ENCODE measurements at regions not wholly inside any gene's neighbourhood (a gene's known extent, or its start where the extent isn't known, plus 50 kb on each side); places are given as distances from the start of the nearest gene placed in this dataset.
"Not testable (repeated sequence)": the region's sequence is repeated elsewhere in the genome, so short reads cannot be mapped to it uniquely, and the experiment has no call there.

DNA sequence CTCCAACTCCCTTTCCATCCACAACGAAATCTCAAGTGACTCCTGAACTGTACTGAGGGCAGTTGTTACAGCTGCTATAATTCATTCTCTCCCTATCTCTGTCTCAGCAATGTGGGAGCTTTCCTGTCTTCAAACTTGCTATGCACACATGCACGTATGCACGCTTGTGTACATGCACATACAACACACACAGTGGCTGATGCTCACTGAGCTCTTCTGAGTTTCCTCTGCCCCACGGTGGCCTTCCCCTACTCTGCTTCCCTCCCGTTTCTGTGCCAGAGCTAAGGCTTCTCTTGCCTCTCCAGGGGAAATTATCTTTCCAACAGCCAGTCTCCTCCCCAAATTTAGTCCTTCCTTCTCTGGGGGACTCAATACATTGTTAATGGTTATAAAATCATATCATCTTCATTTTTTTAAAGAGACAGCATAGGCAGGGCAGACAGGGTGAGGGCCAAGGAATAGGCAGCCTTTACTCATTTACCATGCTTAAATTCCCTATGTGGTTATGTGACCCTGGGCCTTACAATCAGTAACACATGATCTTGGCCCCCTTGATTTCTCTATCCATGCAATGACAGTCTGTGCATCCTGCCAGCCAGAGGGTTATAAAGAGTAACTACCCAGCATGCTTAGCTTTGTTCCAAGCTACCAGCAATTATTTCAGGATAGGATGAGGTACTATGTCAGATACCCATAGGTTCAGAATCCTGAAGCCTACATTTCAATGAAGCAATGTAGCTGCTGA is 111.9 kb upstream of the HMGA2 start:
- Mint-ChIP-seq H3K4me1 (no peaks in the 10 kb centered on the region), H3K36me3 (no peaks in the 10 kb centered on the region), H3K9me3 (peaks cover 1% of the 10 kb centered on the region), H3K27me3 (peaks cover 9% of the 10 kb centered on the region), H3K27ac (no peak overlapping the region), H3K4me3 (no peak overlapping the region)
- DNase-seq: no peak

- H3K27ac Mint-ChIP-seq: no peak overlapping the region
- H3K4me3 Mint-ChIP-seq: no peak overlapping the region
- DNase-seq: no peak
- no peaks in the 10 kb centered on the region for H3K4me1 Mint-ChIP-seq
- no peaks in the 10 kb centered on the region for H3K36me3 Mint-ChIP-seq
- no peaks in the 10 kb centered on the region for H3K9me3 Mint-ChIP-seq
- peaks cover 17% of the 10 kb centered on the region for H3K27me3 Mint-ChIP-seq
Observed at GRCh38 chr12:65715961-65716360, 108.3 kb upstream of the HMGA2 start.

DNA sequence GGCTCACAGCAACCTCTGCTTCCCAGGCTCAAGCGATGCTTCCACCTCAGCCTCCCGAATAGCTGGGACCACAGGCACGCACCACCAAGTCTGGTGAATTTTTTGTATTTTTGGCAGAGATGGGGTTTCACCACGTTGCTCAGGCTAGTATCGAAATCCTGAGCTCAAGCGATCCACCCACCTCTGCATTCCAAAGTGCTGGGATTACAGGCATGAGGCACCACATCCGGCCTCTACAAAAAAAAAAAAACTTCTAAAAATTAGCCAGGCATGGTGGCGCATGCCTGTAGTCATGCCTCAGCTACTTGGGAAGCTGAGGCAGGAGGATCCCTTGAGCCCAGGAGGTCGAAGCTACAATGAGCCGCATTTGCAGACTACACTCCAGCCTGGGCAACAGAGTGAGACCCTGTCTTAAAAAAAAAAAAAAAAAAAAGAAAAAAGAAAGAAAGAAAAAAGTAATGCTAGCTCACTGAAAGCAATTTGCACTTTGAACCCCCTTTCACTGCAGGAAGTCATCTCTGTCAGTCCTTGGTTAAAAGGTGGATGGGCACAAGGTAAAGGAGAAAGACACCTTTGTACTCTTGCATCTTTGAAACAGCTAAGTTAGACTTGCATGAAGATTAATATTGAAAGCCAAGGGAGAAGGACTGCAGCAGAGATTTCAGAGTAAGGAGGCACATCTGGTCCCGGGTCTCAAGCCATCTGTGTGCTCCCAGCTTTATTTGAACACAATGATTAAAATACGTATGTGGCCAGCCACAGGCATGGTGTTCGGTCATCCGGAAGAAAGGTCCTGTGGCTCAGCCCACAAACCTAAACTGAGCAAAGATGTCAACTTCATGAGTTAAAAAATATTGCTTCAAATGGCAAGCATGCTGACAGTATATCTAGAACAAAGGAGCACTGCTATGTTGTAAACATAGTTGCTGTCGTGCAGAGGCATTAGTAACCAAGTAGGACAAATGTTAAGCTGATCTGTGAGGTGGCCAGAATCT is 103.8 kb upstream of the HMGA2 start:
- DNase-seq: no peak
- Mint-ChIP-seq H3K36me3 (no peaks in the 10 kb centered on the region), H3K27ac (no peak overlapping the region), H3K4me3 (no peak overlapping the region), H3K4me1 (no peaks in the 10 kb centered on the region), H3K9me3 (no peaks in the 10 kb centered on the region), H3K27me3 (peaks cover 42% of the 10 kb centered on the region)

GRCh38 chr12:65721541-65722190 is 102.6 kb upstream of the HMGA2 start:
- no peaks in the 10 kb centered on the region for H3K4me1 Mint-ChIP-seq
- H3K27me3 Mint-ChIP-seq: peaks cover 49% of the 10 kb centered on the region
- H3K4me3 Mint-ChIP-seq: no peak overlapping the region
- H3K9me3 Mint-ChIP-seq: no peaks in the 10 kb centered on the region
- no peaks in the 10 kb centered on the region for H3K36me3 Mint-ChIP-seq
- no peak for DNase-seq
- H3K27ac Mint-ChIP-seq: no peak overlapping the region

DNA sequence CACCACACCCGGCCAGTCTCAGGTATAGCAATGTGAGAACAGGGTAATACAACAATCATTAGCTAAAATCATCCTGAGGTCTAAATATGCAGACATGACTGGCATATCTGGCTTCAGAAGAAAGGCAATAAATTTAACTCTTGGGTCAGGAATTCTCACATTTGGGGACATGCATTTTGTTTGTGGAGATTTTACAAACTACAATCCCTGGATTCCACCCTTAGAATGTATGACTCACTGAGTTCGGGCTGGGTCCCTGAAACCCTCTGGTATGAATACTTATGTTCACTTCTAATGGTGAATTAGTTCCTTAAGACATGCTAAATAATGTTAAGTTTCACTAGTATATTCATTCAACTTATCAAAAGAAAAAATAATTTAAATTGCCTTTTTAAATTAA is 98.9 kb upstream of the HMGA2 start:
- no peaks in the 10 kb centered on the region for H3K36me3 Mint-ChIP-seq
- no peak for DNase-seq
- peaks cover 66% of the 10 kb centered on the region for H3K27me3 Mint-ChIP-seq
- no peak overlapping the region for H3K27ac Mint-ChIP-seq
- peaks cover 10% of the 10 kb centered on the region for H3K4me1 Mint-ChIP-seq
- H3K4me3 Mint-ChIP-seq: no peak overlapping the region
- H3K9me3 Mint-ChIP-seq: no peaks in the 10 kb centered on the region

- H3K27ac Mint-ChIP-seq: no peak overlapping the region
- peaks cover 66% of the 10 kb centered on the region for H3K27me3 Mint-ChIP-seq
- DNase-seq: no peak
- H3K4me3 Mint-ChIP-seq: peak overlapping the region; percentile 14
- peaks cover 10% of the 10 kb centered on the region for H3K4me1 Mint-ChIP-seq
- no peaks in the 10 kb centered on the region for H3K9me3 Mint-ChIP-seq
- no peaks in the 10 kb centered on the region for H3K36me3 Mint-ChIP-seq
Observed at GRCh38 chr12:65728455-65728847, 95.8 kb upstream of the HMGA2 start.

- Mint-ChIP-seq H3K27ac (no peak overlapping the region), H3K4me1 (peaks cover 10% of the 10 kb centered on the region), H3K9me3 (no peaks in the 10 kb centered on the region), H3K27me3 (peaks cover 66% of the 10 kb centered on the region), H3K4me3 (peak overlapping the region; percentile 53), H3K36me3 (no peaks in the 10 kb centered on the region)
- no peak for DNase-seq
Observed at GRCh38 chr12:65728848-65729793, 95.2 kb upstream of the HMGA2 start.

DNA sequence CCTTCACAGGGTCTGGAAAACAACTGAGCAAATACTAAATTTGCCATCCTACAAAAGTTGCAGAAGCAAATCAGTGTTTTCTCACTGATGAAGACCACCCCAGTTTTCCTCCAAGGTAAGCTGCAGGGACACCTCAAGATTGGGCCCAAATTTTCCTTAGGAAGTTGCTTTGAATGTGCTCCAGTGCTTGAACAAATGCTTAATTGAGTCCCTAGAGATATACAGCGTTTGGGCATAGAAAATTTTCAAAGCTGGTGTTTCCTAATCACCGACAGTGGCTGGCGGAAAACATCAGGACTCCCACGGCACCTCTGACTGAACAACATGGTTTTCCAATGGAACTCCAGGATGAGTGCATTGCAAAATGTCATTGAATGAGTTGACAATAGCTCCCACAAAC is 92.5 kb upstream of the HMGA2 start:
- H3K27ac Mint-ChIP-seq: no peak overlapping the region
- DNase-seq: no peak
- H3K4me3 Mint-ChIP-seq: no peak overlapping the region
- no peaks in the 10 kb centered on the region for H3K36me3 Mint-ChIP-seq
- peaks cover 10% of the 10 kb centered on the region for H3K4me1 Mint-ChIP-seq
- H3K27me3 Mint-ChIP-seq: peaks cover 66% of the 10 kb centered on the region
- H3K9me3 Mint-ChIP-seq: no peaks in the 10 kb centered on the region

DNA sequence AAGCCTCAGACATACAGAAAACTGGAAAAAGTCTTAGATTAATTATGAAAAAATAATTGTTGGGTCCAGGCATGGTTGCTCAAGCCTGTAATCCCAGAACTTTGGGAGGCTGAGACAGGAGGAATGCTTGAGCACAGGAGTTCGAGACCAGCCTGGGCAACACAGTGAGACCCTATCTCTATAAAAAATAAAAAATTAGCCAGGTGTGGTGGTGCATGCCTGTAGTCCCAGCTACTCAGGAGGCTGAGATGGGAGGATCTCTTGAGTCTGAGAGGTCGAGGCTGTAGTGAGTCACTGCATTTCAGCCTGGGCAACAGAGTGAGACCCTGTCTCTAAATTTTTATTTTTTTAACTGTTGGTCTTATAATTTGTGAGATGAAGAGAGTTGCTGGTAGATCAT is 90.6 kb upstream of the HMGA2 start:
- not testable (repeated sequence) for H3K27ac Mint-ChIP-seq, H3K36me3 Mint-ChIP-seq, DNase-seq, H3K4me3 Mint-ChIP-seq, H3K4me1 Mint-ChIP-seq, H3K9me3 Mint-ChIP-seq
- H3K27me3 Mint-ChIP-seq: peaks cover 50% of the 10 kb centered on the region

DNA sequence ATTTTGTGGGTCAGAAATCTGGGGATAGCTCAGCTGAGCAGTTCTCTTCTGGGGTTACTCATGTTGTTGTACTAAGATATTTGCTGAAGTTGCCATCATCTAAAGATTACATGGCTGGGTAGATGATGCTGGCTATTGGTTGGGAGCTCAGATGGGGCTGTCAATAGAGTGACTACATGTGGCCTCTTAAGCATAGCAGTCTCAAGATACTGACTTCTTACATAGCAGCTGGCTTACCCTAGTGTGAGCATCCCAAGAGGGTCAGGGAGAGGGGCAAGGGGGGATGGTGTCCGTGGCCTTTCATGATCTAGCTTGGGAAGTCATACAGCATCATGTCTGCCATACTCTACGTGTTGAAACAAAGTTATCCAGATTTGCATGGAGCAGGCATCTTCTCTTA is 90.1 kb upstream of the HMGA2 start:
- no peak overlapping the region for H3K4me3 Mint-ChIP-seq
- peaks cover 2% of the 10 kb centered on the region for H3K9me3 Mint-ChIP-seq
- no peak for DNase-seq
- H3K27ac Mint-ChIP-seq: no peak overlapping the region
- peaks cover 5% of the 10 kb centered on the region for H3K4me1 Mint-ChIP-seq
- no peaks in the 10 kb centered on the region for H3K36me3 Mint-ChIP-seq
- H3K27me3 Mint-ChIP-seq: peaks cover 44% of the 10 kb centered on the region

DNA sequence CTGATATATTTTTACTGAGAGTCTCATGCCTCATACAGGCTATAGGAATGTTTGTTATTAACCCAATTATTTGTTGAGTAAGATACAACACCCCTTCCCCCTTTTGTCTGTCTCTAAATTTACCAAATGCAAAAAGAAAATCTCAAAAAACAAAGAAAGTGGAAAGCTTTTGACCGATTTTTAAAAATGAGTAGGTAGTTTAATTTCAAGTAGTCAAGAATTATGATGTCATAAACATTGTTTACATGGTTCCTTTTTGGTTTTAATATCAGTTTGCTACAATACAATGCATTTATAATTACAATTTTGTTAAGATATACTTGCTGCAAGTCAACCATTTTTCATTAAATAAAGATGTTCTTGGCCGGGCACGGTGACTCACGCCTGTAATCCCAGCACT is 84.7 kb upstream of the HMGA2 start:
- H3K4me3 Mint-ChIP-seq: no peak overlapping the region

DNA sequence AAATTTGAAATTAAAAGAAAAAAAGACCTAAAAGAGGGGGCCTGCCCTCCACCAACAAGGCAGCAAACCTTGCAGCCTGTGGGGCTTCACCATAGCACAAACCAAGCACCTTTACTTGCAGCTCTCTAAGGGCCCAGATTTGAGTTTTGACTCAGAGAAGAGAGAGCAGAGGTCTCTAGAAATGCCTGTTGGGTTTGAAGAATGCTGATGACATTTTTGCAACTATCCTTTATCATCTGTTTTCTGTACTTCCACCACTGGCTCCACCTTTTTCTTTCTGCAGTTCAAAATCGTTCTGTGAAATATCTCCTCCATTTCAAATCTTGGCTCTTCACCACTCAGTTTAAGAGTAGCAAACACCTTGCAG is 83.8 kb upstream of the HMGA2 start:
- Mint-ChIP-seq H3K36me3 (no peaks in the 10 kb centered on the region), H3K4me3 (peak overlapping the region; percentile 61), H3K27me3 (peaks cover 29% of the 10 kb centered on the region), H3K4me1 (peaks cover 14% of the 10 kb centered on the region), H3K9me3 (peaks cover 2% of the 10 kb centered on the region), H3K27ac (peak overlapping the region; percentile 66)
- no peak for DNase-seq

More for the DNA sequence above, 84.7 kb upstream of the HMGA2 start:
- Mint-ChIP-seq H3K36me3 (no peaks in the 10 kb centered on the region), H3K9me3 (peaks cover 2% of the 10 kb centered on the region), H3K4me1 (peaks cover 14% of the 10 kb centered on the region), H3K27ac (no peak overlapping the region), H3K27me3 (peaks cover 30% of the 10 kb centered on the region)
- DNase-seq: no peak

GRCh38 chr12:65740873-65741600 is 83.2 kb upstream of the HMGA2 start:
- H3K9me3 Mint-ChIP-seq: peaks cover 2% of the 10 kb centered on the region
- peak; percentile 87 for DNase-seq
- peak overlapping the region; percentile 66 for H3K27ac Mint-ChIP-seq
- peak overlapping the region; percentile 61 for H3K4me3 Mint-ChIP-seq
- no peaks in the 10 kb centered on the region for H3K36me3 Mint-ChIP-seq
- H3K4me1 Mint-ChIP-seq: peaks cover 14% of the 10 kb centered on the region
- peaks cover 34% of the 10 kb centered on the region for H3K27me3 Mint-ChIP-seq

DNA sequence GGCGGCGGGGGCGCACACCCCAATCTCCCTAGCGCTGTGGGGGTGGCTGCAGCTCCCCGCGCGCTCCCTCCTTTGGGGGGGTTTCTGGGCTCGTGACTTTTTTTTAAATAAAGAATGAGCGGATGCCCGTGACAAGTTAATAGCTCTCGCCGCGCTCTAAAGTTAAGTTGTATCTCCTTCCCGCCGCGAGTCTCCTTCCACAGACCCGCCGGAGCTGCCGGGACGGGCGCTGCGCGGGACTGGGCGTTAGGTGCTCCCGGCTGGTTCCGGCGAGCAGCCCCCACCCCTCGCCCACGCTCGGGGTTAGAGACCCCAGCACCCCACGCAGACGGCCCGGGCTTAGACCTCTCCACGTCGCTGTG is 82.6 kb upstream of the HMGA2 start:
- H3K4me1 Mint-ChIP-seq: peaks cover 14% of the 10 kb centered on the region
- H3K36me3 Mint-ChIP-seq: no peaks in the 10 kb centered on the region
- H3K4me3 Mint-ChIP-seq: peak overlapping the region; percentile 74
- H3K9me3 Mint-ChIP-seq: peaks cover 2% of the 10 kb centered on the region
- H3K27me3 Mint-ChIP-seq: peaks cover 33% of the 10 kb centered on the region
- no peak overlapping the region for H3K27ac Mint-ChIP-seq
- DNase-seq: no peak

Data from activated naive CD8-positive, alpha-beta T cell treated with anti-CD3 and anti-CD28 coated beads for 36 hours (primary cell).